GM18517 (cell line): ENCODE measurements at regions not wholly inside any gene's neighbourhood (a gene's known extent, or its start where the extent isn't known, plus 50 kb on each side); places are given as distances from the start of the nearest gene placed in this dataset.

ENCODE experiments used
- ATAC-seq: cut with Tn5 transposase; IDR thresholded peaks from one replicate; pipeline ENCODE4 v1.9.1; 2021; ENCODE audit warnings: mild to moderate bottlenecking, moderate library complexity; ENCODE audit not compliant: unreplicated experiment

DNA sequence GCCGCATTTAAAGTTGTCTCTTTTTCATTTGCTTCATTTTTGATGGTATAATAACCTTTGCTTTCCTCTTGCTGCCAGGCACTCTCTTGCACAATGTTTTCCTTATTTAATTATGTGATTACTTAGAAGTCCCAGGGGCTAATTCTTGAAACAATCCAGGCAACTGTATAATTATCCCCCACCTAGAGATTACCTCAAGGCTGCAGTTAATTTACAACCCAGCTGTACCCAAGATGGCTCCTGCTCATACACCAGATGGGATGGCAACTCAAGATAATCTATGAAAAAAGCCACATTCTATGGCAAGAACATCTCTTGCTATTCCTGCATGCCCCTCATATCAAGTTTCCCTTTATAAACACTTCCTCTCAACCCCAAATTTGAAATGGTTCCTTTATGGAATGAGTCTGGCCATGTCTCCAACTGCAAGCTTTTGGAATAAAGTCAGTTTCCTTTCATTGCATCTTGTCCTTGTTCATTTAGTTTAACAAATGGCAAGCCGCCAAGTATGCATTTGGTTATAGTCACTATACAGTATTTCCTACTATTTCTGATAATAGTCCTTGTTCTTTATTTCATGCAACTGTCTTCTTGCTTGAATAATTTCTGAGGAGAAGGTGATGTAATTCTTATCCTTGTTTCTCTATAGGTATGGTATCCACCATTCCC is 1042.6 kb downstream of the PLA2G4A start:
- ATAC-seq = no peak

DNA sequence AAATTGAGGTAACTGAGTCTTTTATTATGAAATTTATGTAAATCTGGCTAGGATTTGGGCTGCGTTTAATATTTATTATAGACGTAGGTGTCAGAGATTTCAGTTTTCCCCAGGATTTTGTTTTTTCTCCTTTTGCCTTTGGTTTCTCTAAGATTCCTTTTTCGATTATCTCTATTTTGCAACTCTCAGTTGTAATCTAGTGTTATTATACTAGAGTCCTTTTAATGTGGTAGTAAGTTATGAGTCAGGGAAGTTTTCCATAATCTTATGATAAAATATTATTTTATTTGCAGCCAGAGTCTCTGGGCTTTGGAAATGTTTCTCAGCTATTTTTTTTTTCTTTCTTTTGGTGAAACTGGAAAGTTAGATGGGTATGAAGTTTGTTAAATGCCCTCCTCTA is 1043.8 kb downstream of the PLA2G4A start:
- ATAC-seq = no peak

DNA sequence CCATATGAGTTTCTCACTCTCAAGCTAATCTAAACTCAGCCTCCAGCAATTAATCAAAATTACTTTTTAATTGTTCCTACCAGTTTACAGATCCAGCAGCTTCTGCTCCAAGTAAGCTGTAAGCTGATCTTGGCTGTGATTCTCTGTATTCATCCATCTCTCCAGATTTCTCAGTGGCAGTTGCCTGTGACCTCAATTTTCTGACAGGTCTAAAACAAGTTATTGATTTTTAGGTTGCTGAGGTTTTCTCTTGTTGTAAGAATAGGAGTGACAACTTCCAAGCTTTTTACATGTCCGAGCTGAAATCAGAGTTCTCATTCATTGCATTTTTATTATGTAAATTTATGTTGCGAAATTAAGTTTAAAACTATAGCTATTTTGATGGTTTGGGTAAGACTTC is 1044.4 kb downstream of the PLA2G4A start:
- ATAC-seq = no peak

DNA sequence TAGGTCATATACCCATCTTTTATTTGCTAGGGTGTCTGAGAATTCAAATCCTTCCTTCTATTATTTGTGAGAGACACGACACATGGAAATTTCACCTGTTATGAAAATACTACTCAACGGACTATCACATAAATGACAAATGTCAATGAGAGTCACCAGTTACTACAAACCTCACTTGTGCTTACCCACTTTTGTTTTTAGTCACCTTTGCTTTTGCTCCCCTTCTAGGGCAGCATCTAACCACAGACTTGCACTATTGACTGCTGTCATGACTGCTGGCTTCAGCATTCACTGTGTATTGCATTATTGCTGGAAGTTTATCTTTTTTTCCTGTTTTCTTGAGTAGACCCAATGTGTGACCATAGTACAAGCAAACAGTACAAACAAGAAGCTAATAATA is 1048.0 kb downstream of the PLA2G4A start:
- ATAC-seq = no peak

DNA sequence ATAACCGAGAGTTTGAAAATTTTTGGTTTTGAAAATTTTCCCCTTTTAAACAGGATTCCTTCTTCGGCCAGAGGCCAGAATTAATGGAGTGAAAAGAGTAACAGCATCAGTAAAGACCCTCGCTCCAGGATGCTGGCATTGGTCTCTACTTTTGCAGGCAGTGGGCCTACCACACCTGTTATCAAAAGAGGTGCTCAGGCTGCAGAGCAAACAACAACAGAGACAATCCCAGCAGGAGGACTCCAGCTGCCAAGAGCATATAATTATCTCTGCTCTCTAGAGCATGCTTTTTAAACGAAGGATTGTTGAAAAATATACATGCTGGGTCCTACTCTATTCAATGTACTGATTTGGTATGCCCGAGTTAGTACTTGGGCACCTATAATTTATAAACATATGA is 1048.5 kb downstream of the PLA2G4A start:
- no peak for ATAC-seq

DNA sequence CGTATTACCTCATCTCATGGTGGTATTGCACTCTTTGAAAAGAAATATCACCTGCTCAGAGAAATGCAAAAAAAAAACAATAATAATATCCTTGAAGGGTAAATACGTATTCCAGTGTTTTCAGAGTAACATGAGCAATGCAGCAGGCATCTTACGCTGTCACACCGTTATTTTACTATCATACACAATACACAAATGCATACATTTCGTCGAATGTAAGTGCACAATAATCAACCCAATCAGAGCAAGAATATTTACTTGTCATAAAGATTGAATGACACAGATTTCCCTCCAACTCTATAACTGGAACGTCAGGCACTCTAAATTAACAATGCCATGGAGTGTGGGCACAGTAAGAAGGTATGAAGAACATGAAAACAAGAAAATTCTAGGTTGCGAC is 1050.1 kb downstream of the PLA2G4A start:
- ATAC-seq = no peak

DNA sequence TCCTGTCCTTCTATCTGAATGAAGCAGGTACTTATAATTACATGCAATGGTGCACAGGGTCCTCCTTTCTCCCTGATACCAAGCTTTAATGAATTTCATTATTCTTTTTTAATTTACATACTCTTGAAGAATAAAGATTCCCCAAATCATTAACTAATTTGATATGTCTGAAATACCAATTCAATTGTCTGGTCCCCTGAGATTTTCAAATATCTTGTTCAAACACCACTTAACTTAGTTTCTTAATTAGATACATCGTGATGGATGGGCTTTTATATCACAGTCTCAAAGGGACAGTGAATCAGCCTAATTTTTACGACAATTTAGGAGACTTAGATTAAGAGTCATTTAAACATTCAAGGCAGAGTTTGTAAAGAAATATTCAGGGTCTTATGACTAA is 1054.6 kb downstream of the PLA2G4A start:
- no peak for ATAC-seq

DNA sequence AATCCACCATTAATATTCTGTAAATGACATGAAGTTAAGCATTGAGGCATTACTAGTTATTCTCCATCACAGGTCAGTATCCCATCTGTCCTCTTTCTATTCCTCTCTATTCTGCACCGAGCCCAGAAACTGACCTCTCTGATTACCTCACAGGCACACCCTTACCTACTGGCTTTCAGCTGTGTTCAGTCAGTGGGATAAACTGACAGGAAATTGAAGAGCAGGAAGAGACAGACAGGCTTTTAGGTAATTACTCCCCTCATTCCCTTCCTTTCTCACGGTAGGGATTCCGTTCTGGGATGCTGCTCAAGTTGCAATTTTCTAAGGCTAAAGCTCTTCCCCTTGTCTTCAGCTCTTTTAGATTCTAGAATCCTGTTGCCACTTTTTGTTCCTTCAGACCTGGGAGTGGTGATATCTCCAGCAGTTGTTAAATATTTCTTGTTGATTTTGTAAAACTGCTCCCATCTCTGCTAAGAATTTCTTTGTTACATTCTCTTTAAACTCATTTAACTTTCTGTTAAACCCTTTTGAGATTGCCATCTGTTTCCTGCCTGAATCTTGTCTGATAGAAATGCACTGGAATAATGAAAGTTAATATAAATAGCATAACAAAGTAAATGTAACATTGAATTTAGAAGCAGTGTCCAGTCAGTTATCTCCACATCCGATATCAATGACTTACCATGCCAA is 1063.4 kb downstream of the PLA2G4A start:
- no peak for ATAC-seq

DNA sequence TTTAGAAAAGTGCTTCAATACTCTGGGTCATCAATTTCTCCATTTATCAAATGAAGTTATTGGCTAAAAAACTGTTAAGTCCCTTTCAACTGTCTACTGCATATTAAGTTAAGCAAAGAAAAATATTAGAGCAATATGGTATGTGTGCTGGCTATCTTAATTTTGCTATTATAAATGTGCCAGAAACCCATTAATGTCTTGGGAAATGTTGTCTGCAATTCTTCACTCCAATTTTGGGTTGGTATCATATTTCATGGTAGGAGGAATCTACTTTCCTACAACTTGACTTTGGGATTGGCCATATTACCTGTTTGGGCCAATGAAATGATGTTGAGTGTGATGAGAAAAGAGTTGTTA is 1063.9 kb downstream of the PLA2G4A start:
- no peak for ATAC-seq

DNA sequence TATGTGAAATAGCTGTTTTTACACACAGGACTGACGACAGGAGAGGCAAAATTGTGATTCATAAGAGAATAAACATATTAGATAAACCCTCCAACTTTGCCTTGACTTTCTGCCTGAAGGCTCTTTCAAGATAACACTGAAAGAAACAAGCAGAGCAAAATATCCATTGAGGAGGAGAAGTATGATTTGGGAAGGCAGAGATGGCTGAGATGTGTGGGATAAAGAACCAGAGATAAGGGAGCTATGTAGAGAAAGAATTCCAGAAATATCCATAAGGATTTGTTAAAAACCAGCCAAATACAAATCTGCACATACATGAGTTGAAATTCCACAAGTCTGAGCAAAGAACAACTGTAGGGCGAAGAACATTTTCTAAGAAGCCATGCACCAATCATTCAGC is 1064.7 kb downstream of the PLA2G4A start:
- ATAC-seq = no peak

DNA sequence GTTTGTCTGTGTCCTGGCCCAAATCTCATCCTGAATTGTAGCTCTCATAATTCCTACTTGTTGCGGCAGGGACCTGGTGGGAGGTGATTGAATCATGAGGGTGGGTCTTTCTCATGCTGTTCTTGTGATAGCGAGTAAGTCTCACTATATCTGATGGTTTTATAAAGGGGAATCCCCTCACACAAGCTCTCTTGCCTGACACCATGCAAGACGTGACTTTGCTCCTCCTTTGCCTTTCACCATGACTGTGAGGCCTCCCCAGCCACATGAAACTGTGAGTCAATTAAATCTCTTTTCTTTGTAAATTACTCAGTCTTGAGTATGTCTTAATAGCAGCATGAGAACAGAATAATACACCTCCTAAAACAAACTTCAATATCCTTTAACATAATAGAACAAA is 1065.6 kb downstream of the PLA2G4A start:
- ATAC-seq = no peak

DNA sequence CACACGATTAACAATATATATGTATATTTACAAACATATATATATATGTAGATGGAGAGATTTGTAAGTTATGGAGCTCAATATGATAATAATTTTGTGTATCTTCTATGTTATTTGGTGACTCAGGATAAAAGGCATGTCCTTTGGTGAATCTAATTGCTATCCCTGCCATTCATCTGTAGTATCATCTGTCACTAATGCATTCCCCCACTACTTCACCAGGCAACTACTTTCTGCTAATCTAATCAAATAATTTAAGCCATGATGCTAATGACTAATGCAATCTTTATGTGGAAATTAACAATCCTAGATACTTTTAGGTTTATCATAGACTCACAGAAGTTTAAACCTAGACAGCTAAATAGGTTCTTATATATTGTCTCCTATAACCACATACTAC is 1074.5 kb downstream of the PLA2G4A start:
- ATAC-seq = no peak

DNA sequence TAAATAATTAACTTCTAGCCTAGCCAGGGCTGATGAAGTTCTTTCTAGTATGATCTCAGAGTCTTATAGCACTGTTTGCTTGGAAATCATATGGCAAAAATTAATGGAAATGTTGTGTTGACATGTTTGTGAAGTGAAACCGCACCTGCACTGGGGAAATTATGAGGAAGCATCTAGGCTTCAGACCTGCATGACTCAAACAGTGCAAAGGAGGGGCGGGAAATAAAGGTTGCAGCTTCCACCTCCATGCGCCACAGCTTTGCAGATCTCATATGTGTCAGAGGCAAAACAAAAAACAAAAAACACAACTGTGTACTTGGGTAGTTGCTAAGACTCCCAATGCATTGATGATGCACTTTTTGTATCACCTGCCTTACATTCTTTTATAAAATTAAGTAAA is 1080.6 kb downstream of the PLA2G4A start:
- no peak for ATAC-seq

DNA sequence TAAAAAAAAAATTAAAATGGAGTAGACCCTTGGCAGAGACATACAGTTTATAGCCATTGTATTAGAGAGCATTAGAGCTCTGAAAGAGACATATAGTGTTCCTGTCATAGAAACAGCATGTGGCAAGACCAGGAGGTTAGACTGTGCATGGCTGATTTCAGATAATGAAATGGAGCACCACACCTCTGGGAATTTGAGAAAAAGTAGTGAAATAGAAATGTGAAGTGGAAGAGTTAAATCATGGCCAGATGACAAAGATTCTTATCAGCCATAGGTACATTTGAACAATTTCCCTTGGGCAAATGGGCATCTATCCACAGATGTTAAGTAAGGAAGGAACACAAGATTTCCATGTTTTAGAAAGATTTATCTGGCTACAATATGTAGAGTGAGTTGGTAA is 1083.1 kb downstream of the PLA2G4A start:
- ATAC-seq = no peak

DNA sequence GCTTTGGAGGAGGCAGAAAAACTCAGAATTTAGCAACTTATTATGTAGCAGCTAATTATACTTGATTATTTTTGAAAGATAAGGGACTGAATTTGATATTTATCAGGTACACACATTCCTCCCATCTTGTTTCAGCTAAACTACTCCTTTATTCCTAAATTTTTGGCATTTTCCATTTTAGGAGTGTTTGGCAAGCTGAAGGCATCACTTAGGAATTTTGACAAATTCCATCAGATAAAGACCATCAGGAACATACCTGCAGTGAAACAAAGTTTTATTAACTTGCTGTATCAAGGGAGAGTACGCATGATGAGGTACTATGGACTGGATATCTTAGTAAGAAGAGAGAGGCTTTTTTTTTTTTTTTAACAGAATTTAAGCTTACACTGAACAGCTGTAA is 1092.2 kb downstream of the PLA2G4A start:
- ATAC-seq = no peak

DNA sequence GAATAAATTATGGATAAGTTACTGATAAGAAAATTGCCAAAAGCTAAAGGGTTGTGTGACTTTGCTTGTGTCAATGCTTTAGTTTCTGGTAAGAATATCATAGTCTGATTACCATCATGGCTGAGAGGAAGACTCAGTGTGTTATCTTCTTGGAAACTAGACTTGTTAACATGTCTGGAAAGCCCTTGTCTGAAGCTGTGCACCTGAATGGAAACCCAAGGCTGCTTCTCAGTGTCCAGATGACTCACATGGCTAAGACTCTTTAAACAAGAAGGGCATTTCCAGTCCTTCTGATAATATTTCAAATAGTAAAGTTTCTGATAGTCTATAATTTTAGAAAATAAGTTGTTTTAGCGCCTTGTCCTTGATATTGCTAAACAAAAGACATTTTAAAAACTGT is 1092.7 kb downstream of the PLA2G4A start:
- ATAC-seq = no peak

DNA sequence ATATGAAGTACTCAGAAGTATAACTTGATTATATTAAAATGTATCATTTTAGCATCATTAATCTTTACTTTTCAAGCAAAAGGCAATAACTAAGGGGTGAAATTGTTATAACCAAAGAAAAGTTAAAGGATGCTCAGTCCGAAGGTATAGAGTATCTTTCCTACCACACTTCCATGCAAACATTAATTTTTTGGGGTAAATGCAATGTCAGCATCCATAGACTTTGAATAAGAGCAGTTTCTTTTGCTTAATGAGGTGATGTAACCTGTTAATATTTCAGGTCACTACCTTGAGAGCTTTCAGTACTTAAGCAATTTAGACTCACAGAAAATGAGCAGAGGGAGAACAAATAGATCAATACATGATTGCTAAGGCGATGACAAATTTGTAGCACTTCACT is 1093.5 kb downstream of the PLA2G4A start:
- ATAC-seq = no peak

DNA sequence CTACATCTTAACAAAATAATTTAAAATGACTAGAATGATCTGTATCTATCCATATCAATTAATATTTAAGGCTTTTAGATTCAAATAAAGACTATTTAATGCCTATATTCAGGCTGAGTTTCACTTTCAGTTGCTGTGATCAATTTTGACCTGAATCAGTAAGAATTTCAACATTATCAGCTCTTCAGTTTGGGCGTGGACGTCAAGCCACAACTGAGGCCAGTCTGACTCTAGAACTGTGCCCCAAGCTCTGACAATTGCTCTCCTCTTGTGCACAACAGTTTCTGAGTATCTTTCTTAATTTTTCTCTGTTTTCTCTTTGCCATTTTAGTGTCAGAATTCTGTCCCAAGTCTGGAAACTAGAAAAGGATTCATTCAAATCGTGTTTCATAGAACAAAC is 1095.5 kb downstream of the PLA2G4A start:
- no peak for ATAC-seq

DNA sequence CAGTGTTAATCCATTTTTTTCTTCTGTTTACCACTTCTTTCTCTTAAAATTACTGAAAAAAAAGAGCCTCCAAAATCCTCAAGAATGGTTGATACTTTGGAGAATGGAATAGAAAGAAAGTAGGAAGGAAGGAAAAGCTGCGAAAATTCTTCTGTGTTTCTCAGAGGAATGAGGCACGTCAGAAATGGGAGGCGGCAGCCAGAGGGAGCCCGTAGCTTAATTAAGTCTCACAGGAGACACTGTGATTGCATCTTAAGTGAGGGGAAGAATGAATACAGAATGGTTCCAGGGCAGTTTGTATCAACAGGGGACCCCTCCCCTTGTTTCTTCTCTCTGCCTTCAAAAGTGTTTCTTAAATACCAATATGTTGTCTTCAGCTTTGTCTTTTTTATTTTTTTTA is 1099.5 kb downstream of the PLA2G4A start:
- ATAC-seq = no peak

DNA sequence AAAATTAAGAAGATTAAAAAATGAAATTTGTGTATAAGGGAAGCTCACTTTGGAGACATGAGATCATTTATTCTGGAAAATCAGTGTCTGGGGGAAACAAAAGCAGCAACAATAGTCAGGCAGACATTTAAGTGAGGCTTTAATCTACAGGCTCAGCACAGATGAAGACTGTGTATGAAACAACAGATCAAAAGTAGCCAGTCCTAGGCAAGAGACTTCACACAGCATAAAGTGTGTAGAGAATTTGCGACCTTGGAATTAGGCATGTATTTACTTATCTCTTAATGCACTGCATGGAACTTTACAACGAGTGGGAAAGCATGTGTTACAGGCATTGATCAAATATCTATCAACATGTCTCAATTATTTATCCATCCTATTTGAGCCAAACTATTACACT is 1099.9 kb downstream of the PLA2G4A start:
- ATAC-seq = no peak

DNA sequence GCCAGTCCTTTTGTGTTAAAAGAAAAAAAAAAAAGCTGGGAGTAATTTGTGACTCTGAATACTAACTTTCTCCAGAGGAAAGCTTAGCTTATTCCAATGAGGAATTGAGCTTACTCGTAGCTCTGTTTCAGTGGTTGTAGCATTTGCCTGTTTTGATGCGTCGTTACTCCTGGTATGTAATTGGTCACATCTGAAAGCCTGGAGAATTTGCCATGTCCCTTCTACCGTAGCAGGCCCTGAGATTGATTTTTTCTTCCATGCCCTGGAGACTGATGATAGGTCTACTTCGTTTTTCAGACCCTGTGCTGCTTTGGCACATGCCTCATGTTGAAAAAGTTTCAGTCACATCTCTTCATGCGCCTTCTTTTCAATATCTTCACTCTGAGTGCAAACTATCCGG is 1103.0 kb downstream of the PLA2G4A start:
- ATAC-seq = no peak

DNA sequence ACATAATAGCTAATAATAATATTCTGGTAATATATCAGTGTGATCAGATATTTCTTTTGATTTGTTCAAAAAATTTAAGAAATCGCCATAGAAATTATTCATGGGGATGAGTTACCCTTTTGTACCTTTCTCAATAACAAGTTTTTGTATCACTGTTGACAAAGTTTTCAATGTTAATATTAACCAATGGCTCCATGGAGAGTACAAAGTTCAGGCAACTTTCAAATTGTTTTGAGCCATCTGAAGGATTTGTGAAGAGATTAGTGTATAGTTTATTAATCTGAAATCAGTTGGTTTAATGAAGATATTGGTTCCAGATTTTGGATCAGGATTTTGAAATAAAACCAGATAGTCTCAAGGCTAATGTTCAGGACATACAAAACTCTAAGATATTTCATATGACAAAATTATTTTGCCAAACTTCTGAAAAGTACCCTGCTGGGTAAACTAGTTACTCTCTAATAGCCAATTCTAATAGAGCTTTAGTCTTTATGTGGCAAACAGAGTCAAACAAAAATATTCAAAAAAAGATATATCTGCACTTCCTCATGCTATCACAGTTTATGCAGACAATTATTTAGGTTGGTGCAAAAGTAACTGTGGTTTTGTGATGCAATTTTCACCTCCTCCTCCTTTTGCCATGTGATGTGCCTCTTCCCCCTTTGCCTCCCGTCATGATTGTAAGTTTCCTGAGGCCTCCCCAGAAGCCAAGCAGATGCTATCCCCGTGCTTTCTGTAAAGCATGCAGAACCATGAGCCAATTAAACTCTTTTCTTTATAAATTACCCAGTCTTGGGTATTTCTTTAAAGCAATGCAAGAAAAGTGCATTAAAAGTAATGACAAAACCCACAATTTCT is 1105.0 kb downstream of the PLA2G4A start:
- no peak for ATAC-seq
